ENCODE measurements at regions not wholly inside any gene's neighbourhood (a gene's known extent, or its start where the extent isn't known, plus 50 kb on each side); places are given as distances from the start of the nearest gene placed in this dataset.
A peak's percentile ranks its signal among the peaks of the same experiment; 100 is the strongest.
"Not testable (repeated sequence)": the region's sequence is repeated elsewhere in the genome, so short reads cannot be mapped to it uniquely, and the experiment has no call there.

GRCh38 chr7:149930374-149931068, 56.8 kb downstream of the ATP6V0E2 start:
- DNase-seq (ENCODE audit: low read depth, low spot score), result not testable (repeated sequence)

GRCh38 chr7:149933776-149934175, 60.0 kb downstream of the ATP6V0E2 start:
- DNase-seq (ENCODE audit: low read depth, low spot score), result not testable (repeated sequence)

GRCh38 chr7:149947346-149947745, 73.6 kb downstream of the ATP6V0E2 start:
- not testable (repeated sequence) for DNase-seq (ENCODE audit: low read depth, low spot score)

DNA sequence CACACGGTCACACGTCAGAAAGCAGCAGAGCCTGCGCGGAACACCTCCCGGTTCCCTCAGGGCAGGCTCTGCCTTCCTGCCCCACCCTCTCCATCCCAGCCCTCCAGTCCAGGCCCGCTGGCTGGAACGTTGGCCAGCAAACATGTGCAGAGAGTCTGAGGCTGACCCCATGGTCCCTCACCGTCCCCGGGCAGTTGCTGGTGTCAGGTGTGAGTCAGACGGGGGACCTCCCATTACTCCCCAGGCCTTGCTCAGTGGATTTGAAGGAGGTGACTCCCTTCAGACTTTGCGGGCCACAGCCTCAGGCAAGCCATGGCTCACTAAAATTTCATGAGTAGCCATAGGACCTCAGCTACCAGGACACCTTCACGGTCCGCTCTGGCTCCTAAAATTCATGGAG, 74.7 kb downstream of the ATP6V0E2 start:
- not testable (repeated sequence) for DNase-seq (ENCODE audit: low read depth, low spot score)

GRCh38 chr7:149949863-149950577, 76.3 kb downstream of the ATP6V0E2 start:
- DNase-seq (ENCODE audit: low read depth, low spot score), result not testable (repeated sequence)

DNA sequence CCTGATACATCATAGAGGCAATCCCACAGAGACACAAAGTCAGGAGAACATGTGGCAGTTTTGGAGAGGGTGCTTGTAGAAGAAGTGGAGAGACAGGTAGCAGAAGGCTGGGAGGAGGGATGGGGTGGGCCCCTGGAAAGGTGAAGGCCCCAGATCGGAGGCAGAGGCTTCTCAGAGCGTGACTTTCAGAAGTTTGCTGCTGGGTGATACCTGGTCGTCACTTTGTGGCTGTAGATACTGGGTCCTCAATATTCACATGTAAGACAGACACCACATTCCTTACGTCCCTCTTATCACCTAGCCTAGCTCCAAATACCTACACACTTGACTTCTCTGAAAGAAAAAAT, 76.8 kb downstream of the ATP6V0E2 start:
- DNase-seq (ENCODE audit: low read depth, low spot score), result not testable (repeated sequence)

GRCh38 chr7:149951579-149951978, 77.8 kb downstream of the ATP6V0E2 start:
- DNase-seq (ENCODE audit: low read depth, low spot score), result not testable (repeated sequence)

- not testable (repeated sequence) for DNase-seq (ENCODE audit: low read depth, low spot score)
Observed at GRCh38 chr7:149958880-149959279, 85.1 kb downstream of the ATP6V0E2 start.

DNA sequence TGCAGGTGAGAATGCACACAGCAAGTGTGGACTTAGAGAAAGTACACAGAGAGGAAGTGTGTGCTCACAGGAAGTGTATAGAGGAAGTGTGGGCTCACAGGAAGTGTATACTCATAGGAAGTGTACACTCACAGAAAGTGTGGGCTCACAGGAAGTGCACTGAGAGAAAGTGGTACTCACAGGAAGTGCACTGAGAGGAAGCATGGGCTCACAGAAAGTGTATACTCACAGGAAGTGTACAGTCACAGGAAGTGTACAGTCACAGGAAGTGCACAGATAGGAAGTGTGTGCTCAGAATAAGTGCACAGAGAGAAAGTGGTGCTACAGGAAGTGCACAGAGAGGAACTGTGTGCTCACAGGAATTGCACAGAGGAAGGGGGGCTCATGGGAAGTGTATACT, 87.1 kb downstream of the ATP6V0E2 start:
- DNase-seq (ENCODE audit: low read depth, low spot score), result not testable (repeated sequence)

DNA sequence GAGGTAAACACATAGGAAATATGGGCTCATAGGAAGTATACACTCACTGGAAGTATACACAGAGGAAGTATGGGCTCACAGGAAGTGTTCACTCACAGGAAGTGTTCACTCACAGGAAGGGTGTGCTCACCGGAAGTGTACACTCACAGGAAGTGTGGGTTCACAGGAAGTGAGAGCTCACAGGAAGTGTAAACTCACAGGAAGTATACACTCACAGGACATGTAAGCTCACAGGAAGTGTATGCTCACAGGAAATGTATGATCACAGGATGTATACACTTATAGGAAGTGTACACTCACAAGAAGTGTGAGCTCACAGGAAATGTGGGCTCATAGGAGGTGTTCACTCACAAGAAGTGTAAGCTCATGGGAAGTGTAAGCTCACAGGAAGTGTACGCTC, 88.1 kb downstream of the ATP6V0E2 start:
- not testable (repeated sequence) for DNase-seq (ENCODE audit: low read depth, low spot score)

DNA sequence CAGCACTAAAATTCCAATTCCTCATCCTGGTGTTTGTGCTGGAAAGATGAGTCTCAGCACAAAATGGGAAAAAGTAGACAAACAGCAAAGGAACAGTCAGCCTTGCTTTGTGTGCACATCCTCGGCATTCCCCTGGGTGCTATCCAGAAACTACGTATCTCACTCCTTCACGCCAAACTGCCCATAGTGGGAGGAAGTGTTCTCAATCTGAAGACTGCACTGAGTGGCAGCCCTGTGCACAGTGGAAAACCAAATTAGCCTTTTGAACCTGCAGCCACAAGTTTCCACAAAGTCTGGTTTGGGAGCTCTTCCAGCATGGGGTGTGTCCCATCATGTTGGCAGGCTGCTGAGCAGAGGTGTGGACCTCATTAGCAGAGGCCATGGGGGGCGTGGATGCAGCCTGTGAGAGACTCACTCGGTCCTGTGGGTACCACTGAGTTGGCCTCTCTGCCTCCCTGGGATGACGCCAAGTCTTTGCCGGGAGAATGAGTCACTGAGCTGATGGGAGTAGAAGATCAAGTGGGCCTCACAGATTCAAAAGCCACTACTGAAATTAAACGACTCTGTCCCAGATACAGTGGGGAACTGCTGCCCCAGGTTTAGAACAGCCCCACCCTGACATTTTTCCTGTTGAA, 89.0 kb downstream of the ATP6V0E2 start:
- peak; percentile 10 for DNase-seq (ENCODE audit: low read depth, low spot score)

- not testable (repeated sequence) for DNase-seq (ENCODE audit: low read depth, low spot score)
Observed at GRCh38 chr7:149963985-149964384, 90.2 kb downstream of the ATP6V0E2 start.

DNA sequence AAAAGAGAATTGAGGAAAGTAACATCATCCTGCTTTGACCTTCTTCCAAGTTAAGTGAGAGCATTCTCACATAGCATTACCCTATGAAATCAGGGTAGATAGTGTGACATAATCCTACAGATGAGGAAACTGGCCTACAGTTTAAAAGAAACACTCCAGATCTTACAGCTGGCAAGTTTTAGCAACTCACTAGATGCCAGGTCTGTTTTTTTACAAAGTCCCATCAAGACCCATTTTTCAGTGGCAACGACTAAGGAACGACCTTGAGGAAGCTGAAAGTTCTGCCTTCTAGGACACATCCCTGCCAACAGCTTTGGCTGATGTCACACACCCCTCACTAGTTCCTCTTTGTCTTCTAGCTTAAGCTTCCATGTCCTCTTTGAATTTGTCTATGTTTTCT, 92.7 kb downstream of the ATP6V0E2 start:
- DNase-seq (ENCODE audit: low read depth, low spot score), result not testable (repeated sequence)

DNA sequence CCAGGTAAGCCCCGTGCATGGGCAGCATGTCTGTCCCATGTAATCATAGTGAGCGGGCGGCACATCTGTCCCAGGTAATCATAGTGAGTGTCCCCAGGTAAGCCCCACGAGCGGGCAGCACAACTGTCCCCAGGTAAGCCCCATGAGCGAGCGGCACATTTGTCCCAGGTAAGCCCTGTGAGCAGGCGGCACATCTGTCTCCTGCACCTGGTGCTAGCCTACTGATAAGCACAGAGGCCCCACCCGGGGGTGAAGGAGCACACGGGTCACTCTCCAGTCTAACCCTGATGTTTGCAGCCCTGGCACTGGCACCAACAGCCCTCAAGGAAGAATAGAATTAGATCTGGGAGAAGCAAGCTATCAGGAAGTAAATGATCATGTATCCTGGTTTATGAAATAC, 99.2 kb downstream of the ATP6V0E2 start:
- DNase-seq (ENCODE audit: low read depth, low spot score), result not testable (repeated sequence)

- DNase-seq (ENCODE audit: low read depth, low spot score), result not testable (repeated sequence)
Observed at GRCh38 chr7:149973681-149974080, 99.9 kb downstream of the ATP6V0E2 start.

DNA sequence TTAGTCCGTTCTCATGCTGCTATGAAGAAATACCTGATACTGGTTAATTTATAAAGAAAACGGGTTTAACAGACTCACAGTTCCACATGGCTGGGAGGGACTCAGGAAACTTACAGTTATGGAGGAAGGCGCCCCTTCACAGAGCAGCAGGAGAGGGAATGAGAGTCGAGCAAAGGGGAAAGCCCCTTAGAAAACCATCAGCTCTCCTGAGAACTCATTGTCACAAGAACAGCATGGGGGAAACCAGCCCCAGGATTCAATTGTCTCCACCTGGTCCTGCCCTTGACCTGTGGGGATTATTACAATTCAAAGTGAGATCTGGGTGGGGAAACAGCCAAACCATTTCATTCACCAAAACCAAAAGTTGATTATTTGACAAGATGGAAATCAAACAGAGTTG, 101.8 kb downstream of the ATP6V0E2 start:
- DNase-seq (ENCODE audit: low read depth, low spot score), result not testable (repeated sequence)

DNA sequence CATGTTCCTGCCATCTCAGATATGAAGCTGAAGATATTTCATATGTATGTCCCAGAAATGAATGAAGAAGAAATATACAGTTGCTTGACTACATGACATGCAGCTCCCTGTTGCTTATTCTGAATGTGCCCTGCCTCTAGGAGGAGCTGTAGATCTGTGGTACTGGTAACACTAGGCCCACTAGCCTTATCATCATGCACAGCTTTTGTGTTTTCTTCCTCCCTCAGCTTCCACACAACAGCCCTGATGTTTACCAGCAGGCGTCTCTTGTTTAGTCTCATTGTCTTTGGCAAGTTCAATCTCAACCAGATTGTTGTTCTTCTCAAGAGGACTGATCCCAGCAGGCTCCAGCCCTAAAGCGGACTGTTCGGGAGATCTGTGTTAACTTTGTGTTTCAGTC, 104.8 kb downstream of the ATP6V0E2 start:
- not testable (repeated sequence) for DNase-seq (ENCODE audit: low read depth, low spot score)

GRCh38 chr7:149978944-149979343, 105.2 kb downstream of the ATP6V0E2 start:
- not testable (repeated sequence) for DNase-seq (ENCODE audit: low read depth, low spot score)

DNA sequence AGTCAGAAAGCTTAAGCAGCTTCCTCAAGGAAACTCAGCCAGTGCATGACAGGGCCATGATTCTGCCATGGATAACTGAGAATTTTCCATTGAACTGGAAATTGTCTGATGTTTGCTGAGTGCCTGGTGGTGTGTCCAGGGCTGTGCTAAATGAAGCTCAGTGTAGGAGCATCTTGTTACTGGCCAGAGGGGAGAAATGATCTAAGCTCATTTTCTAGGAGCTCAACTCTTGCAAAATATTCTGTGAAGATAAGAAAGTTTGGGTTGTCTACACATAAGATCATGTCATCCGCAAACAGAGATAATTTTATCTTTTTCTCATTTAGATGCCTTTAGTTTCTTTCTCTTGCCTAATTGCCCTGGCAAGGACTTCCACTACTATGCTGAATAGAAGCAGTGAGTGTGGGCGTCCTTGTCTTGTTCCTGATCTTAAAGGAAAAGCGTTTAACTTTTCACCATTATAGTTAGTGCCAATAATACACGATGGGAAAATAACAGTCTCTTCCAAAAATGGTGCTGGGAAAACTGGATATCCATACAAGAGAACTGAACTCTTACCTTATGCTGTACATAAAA, 108.9 kb downstream of the ATP6V0E2 start:
- not testable (repeated sequence) for DNase-seq (ENCODE audit: low read depth, low spot score)

DNA sequence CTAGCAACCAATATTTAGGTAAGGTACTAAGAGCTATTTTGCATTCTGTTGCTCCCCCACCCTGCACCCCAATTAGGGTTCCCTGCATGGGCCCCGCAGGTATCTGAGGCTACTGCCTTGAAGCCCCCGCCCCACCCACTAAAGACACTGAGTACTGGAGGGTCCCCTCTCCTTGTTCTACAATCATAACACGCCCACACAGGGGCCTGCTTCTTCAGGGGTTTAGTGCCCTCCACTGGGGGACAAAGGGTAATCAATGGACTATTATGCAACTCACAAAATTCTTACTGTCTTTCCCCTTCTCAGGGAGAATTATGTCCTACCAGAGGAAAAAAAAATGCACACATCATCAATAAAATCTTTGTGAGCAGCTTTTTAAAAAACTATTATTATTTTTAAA, 113.1 kb downstream of the ATP6V0E2 start:
- DNase-seq (ENCODE audit: low read depth, low spot score), result not testable (repeated sequence)

DNA sequence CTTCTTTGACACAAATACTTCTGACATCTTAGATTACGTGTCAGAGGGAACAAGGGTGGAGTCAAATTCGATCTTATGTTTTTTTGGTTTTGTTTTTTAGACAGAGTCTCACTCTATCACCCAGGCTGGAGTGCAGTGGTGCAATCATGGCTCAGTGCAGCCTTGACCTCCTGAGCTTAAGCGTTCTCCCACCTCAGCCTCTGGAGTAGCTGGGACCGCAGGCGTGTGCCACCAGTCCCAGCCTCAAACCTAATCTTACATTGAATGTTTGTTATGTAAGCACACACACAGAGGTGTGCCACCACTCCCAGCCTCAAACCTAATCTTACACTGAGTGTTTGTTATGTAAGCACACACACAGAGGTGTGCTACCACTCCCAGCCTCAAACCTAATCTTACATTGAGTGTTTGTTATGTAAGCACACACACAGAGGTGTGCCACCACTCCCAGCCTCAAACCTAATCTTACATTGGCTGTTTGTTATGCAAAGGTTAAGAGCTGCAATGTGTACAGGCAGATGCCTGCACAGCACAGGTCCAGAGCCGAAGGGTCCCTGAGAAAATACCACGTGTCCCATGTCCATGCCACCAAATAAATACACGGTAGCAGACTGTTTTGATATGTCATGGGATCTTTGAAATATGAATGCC, 118.0 kb downstream of the ATP6V0E2 start:
- DNase-seq (ENCODE audit: low read depth, low spot score), result not testable (repeated sequence)

DNA sequence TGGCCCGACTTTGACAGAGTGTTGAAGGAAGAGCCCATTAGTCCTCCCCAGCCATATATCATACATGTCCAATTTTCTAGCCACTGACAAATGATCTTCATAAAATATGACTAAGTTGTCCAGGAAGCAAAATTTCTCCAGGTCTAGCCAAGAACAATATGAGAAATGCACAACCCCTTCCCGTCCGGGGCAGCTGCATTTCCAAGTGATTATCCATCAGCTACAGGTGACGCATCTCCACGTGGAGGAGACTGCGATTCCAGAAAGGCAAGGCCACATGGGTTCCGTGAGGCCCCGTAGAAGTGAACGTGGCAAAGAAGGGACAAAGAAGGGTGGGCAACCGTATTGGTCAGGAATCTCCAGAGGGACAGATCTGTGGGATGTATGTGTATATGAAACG, 118.6 kb downstream of the ATP6V0E2 start:
- not testable (repeated sequence) for DNase-seq (ENCODE audit: low read depth, low spot score)

Data from astrocyte of the hippocampus (primary cell).